ENCODE measurements at regions not wholly inside any gene's neighbourhood (a gene's known extent, or its start where the extent isn't known, plus 50 kb on each side); places are given as distances from the start of the nearest gene placed in this dataset.
"Not testable (repeated sequence)": the region's sequence is repeated elsewhere in the genome, so short reads cannot be mapped to it uniquely, and the experiment has no call there.

GRCh38 chr1:56135069-56135863 lies 444.1 kb downstream of the PLPP3 start:
- Mint-ChIP-seq H3K4me1 (peaks cover 3% of the 10 kb centered on the region), H3K9me3 (no peaks in the 10 kb centered on the region), H3K27me3 (no peaks in the 10 kb centered on the region), H3K4me3 (no peak overlapping the region), H3K27ac (no peak overlapping the region), H3K36me3 (ENCODE audit: low read depth) (no peaks in the 10 kb centered on the region)
- no peak for DNase-seq
- ChIA-PET CTCF (no interaction called here), POLR2A (no interaction called here)

- H3K27me3 Mint-ChIP-seq = no peaks in the 10 kb centered on the region
- POLR2A ChIA-PET = no interaction called here
- no peaks in the 10 kb centered on the region for H3K9me3 Mint-ChIP-seq
- CTCF ChIA-PET = no interaction called here
- no peak overlapping the region for H3K4me3 Mint-ChIP-seq
- H3K4me1 Mint-ChIP-seq = peaks cover 3% of the 10 kb centered on the region
- no peaks in the 10 kb centered on the region for H3K36me3 Mint-ChIP-seq (ENCODE audit: low read depth)
- no peak for DNase-seq
- no peak overlapping the region for H3K27ac Mint-ChIP-seq
These were observed 445.6 kb downstream of the PLPP3 start for GRCh38 chr1:56133522-56134472.

GRCh38 chr1:56132520-56132919 lies 446.8 kb downstream of the PLPP3 start:
- ChIA-PET POLR2A (no interaction called here), CTCF (interaction anchor here (0.8 kb wide), 1 partner anchor 14 kb away, joined by 3 read pairs; no protein-coding TSS in a partner anchor)
- Mint-ChIP-seq H3K4me3 (no peak overlapping the region), H3K4me1 (peaks cover 3% of the 10 kb centered on the region), H3K36me3 (ENCODE audit: low read depth) (no peaks in the 10 kb centered on the region), H3K27ac (no peak overlapping the region), H3K9me3 (no peaks in the 10 kb centered on the region), H3K27me3 (no peaks in the 10 kb centered on the region)
- DNase-seq = no peak

GRCh38 chr1:56129837-56130236 lies 449.5 kb downstream of the PLPP3 start:
- POLR2A ChIA-PET = no interaction called here
- Mint-ChIP-seq H3K9me3 (peaks cover 3% of the 10 kb centered on the region), H3K27ac (no peak overlapping the region), H3K27me3 (no peaks in the 10 kb centered on the region), H3K4me1 (peaks cover 3% of the 10 kb centered on the region), H3K4me3 (no peak overlapping the region), H3K36me3 (ENCODE audit: low read depth) (no peaks in the 10 kb centered on the region)
- no peak for DNase-seq
- CTCF ChIA-PET = no interaction called here

GRCh38 chr1:56125316-56125715 lies 454.0 kb downstream of the PLPP3 start:
- Mint-ChIP-seq H3K4me1 (no peaks in the 10 kb centered on the region), H3K4me3 (no peak overlapping the region), H3K27ac (no peak overlapping the region), H3K27me3 (no peaks in the 10 kb centered on the region), H3K36me3 (ENCODE audit: low read depth) (no peaks in the 10 kb centered on the region), H3K9me3 (peaks cover 4% of the 10 kb centered on the region)
- ChIA-PET POLR2A (no interaction called here), CTCF (no interaction called here)
- no peak for DNase-seq

GRCh38 chr1:56123826-56124225 lies 455.5 kb downstream of the PLPP3 start:
- no peak overlapping the region for H3K4me3 Mint-ChIP-seq
- DNase-seq = no peak
- peaks cover 4% of the 10 kb centered on the region for H3K9me3 Mint-ChIP-seq
- no peaks in the 10 kb centered on the region for H3K27me3 Mint-ChIP-seq
- no peaks in the 10 kb centered on the region for H3K36me3 Mint-ChIP-seq (ENCODE audit: low read depth)
- H3K4me1 Mint-ChIP-seq = no peaks in the 10 kb centered on the region
- CTCF ChIA-PET = no interaction called here
- POLR2A ChIA-PET = no interaction called here
- no peak overlapping the region for H3K27ac Mint-ChIP-seq

- POLR2A ChIA-PET = no interaction called here
- CTCF ChIA-PET = no interaction called here
- Mint-ChIP-seq H3K27ac (no peak overlapping the region), H3K9me3 (peaks cover 4% of the 10 kb centered on the region), H3K27me3 (no peaks in the 10 kb centered on the region), H3K4me1 (no peaks in the 10 kb centered on the region), H3K36me3 (ENCODE audit: low read depth) (no peaks in the 10 kb centered on the region), H3K4me3 (no peak overlapping the region)
- no peak for DNase-seq
These were observed 455.9 kb downstream of the PLPP3 start for GRCh38 chr1:56123421-56123820.

GRCh38 chr1:56120021-56120420 lies 459.3 kb downstream of the PLPP3 start:
- Mint-ChIP-seq H3K27ac (no peak overlapping the region), H3K36me3 (ENCODE audit: low read depth) (no peaks in the 10 kb centered on the region), H3K27me3 (no peaks in the 10 kb centered on the region), H3K4me3 (no peak overlapping the region), H3K9me3 (peaks cover 5% of the 10 kb centered on the region), H3K4me1 (no peaks in the 10 kb centered on the region)
- CTCF ChIA-PET = no interaction called here
- no peak for DNase-seq
- POLR2A ChIA-PET = no interaction called here

- H3K4me3 Mint-ChIP-seq; DNase-seq; H3K36me3 Mint-ChIP-seq (ENCODE audit: low read depth); CTCF ChIA-PET; H3K27ac Mint-ChIP-seq; POLR2A ChIA-PET; H3K27me3 Mint-ChIP-seq; H3K4me1 Mint-ChIP-seq; H3K9me3 Mint-ChIP-seq: not testable (repeated sequence)
These were observed 460.7 kb downstream of the PLPP3 start for GRCh38 chr1:56118676-56119075.

- ChIA-PET POLR2A (no interaction called here), CTCF (no interaction called here)
- Mint-ChIP-seq H3K27me3 (no peaks in the 10 kb centered on the region), H3K9me3 (peaks cover 4% of the 10 kb centered on the region), H3K4me3 (no peak overlapping the region), H3K36me3 (ENCODE audit: low read depth) (no peaks in the 10 kb centered on the region), H3K27ac (no peak overlapping the region), H3K4me1 (no peaks in the 10 kb centered on the region)
- DNase-seq = no peak
These were observed 463.7 kb downstream of the PLPP3 start for GRCh38 chr1:56115701-56116100.

- Mint-ChIP-seq H3K4me1 (no peaks in the 10 kb centered on the region), H3K4me3 (no peak overlapping the region), H3K9me3 (peaks cover 4% of the 10 kb centered on the region), H3K36me3 (ENCODE audit: low read depth) (no peaks in the 10 kb centered on the region), H3K27me3 (no peaks in the 10 kb centered on the region), H3K27ac (no peak overlapping the region)
- DNase-seq = no peak
- ChIA-PET POLR2A (no interaction called here), CTCF (no interaction called here)
These were observed 465.7 kb downstream of the PLPP3 start for GRCh38 chr1:56113679-56114078.

- no peaks in the 10 kb centered on the region for H3K36me3 Mint-ChIP-seq (ENCODE audit: low read depth)
- H3K4me1 Mint-ChIP-seq = no peaks in the 10 kb centered on the region
- H3K9me3 Mint-ChIP-seq = no peaks in the 10 kb centered on the region
- POLR2A ChIA-PET = no interaction called here
- H3K27me3 Mint-ChIP-seq = no peaks in the 10 kb centered on the region
- no peak for DNase-seq
- no peak overlapping the region for H3K4me3 Mint-ChIP-seq
- CTCF ChIA-PET = no interaction called here
- H3K27ac Mint-ChIP-seq = no peak overlapping the region
These were observed 472.1 kb downstream of the PLPP3 start for GRCh38 chr1:56107275-56107638.

GRCh38 chr1:56106531-56107274 lies 472.7 kb downstream of the PLPP3 start:
- POLR2A ChIA-PET = no interaction called here
- CTCF ChIA-PET = no interaction called here
- H3K4me1 Mint-ChIP-seq = no peaks in the 10 kb centered on the region
- H3K9me3 Mint-ChIP-seq = no peaks in the 10 kb centered on the region
- DNase-seq = no peak
- no peak overlapping the region for H3K27ac Mint-ChIP-seq
- H3K36me3 Mint-ChIP-seq (ENCODE audit: low read depth) = no peaks in the 10 kb centered on the region
- H3K27me3 Mint-ChIP-seq = no peaks in the 10 kb centered on the region
- H3K4me3 Mint-ChIP-seq = no peak overlapping the region

Data from activated CD4-positive, alpha-beta T cell treated with anti-CD3 and anti-CD28 coated beads, Interleukin-2, amount 10 ng/mL, durations not matched to agents 7 days and 5 days (primary cell).